HepG2 (cell line): ENCODE measurements at regions not wholly inside any gene's neighbourhood (a gene's known extent, or its start where the extent isn't known, plus 50 kb on each side); places are given as distances from the start of the nearest gene placed in this dataset.

ENCODE experiments used
- AKAP8 ChIP-seq: sonication (generic); formaldehyde crosslinking; IDR thresholded peaks from 2 replicates; pipeline ENCODE4 v1.5.1; 2020; ENCODE audit warnings: mild to moderate bottlenecking, missing genetic modification reagents
- ATF7 ChIP-seq, 2 experiments: fragments of 450-650 bp in 1 of 2; sonication (generic) in 1 of 2; formaldehyde crosslinking in 1 of 2; IDR thresholded peaks; 2 replicates each; pipeline versions ENCODE4 v1.4.0 to v1.6.1; 2016 to 2020; ENCODE audit warnings: antibody characterized with exemption in 1 of 2, mild to moderate bottlenecking in 1 of 2, missing genetic modification reagents in 1 of 2
- EZH2 ChIP-seq: conservative IDR thresholded peaks from 2 replicates; pipeline ENCODE4 v1.6.1; 2012; ENCODE audit warnings: mild to moderate bottlenecking, low read depth, low read length, moderate library complexity
- PHF20 ChIP-seq: sonication (generic); formaldehyde crosslinking; IDR thresholded peaks from 2 replicates; pipeline ENCODE4 v1.5.0; 2020; ENCODE audit warnings: mild to moderate bottlenecking, missing genetic modification reagents
- PHF5A ChIP-seq: IDR thresholded peaks from one replicate; pipeline ENCODE4 v1.6.1; 2018; ENCODE audit warnings: low read depth, missing genetic modification reagents; ENCODE audit not compliant: unreplicated experiment
- RAD51 ChIP-seq: fragments of 450-650 bp; IDR thresholded peaks from 2 replicates; pipeline ENCODE4 v1.6.1; 2016; ENCODE audit warnings: borderline replicate concordance
- TBL1XR1 ChIP-seq: fragments of 150-350 bp; IDR thresholded peaks from 2 replicates; pipeline ENCODE4 v1.6.1; 2014; ENCODE audit warnings: borderline replicate concordance, low read length; ENCODE audit not compliant: partially characterized antibody
- ZGPAT ChIP-seq: IDR thresholded peaks from 2 replicates; pipeline ENCODE4 v1.6.1; 2016; ENCODE audit warnings: mild to moderate bottlenecking
- ZNF703 ChIP-seq: sonication (generic); formaldehyde crosslinking; IDR thresholded peaks from 2 replicates; pipeline ENCODE4 v1.5.1; 2020; ENCODE audit warnings: missing genetic modification reagents, mild to moderate bottlenecking, moderate library complexity, borderline replicate concordance
- ZNF780A ChIP-seq: sonication (generic); formaldehyde crosslinking; IDR thresholded peaks from 2 replicates; pipeline ENCODE4 v1.8.0; 2022; ENCODE audit warnings: mild to moderate bottlenecking, missing genetic modification reagents, moderate library complexity
- TF ChIP-seq, protein P1 (sequence below), 2 experiments: IDR thresholded peaks; 2 replicates each; pipeline ENCODE4 v1.6.1; 2011 to 2012; ENCODE audit warnings: low read length in 2 of 2, borderline replicate concordance in 1 of 2, low read depth in 1 of 2, mild to moderate bottlenecking in 1 of 2, moderate library complexity in 1 of 2

- no peak for TF ChIP-seq ATF7 (IDR thresholded peaks at IDR 0.05)
- no peak for TF ChIP-seq ATF7 (CRISPR knock-in tag; IDR thresholded peaks at IDR 0.05)
- no peak for TF ChIP-seq PHF5A (CRISPR knock-in tag)
- no peak for TF ChIP-seq ZGPAT (CRISPR knock-in tag)
- no peak for TF ChIP-seq RAD51
- no peak for TF ChIP-seq ZNF780A (CRISPR knock-in tag)
- no peak for TF ChIP-seq TBL1XR1
- no peak for TF ChIP-seq AKAP8 (CRISPR knock-in tag)
- TF ChIP-seq ZNF703 (CRISPR knock-in tag): no peak
- TF ChIP-seq, protein P1, sequence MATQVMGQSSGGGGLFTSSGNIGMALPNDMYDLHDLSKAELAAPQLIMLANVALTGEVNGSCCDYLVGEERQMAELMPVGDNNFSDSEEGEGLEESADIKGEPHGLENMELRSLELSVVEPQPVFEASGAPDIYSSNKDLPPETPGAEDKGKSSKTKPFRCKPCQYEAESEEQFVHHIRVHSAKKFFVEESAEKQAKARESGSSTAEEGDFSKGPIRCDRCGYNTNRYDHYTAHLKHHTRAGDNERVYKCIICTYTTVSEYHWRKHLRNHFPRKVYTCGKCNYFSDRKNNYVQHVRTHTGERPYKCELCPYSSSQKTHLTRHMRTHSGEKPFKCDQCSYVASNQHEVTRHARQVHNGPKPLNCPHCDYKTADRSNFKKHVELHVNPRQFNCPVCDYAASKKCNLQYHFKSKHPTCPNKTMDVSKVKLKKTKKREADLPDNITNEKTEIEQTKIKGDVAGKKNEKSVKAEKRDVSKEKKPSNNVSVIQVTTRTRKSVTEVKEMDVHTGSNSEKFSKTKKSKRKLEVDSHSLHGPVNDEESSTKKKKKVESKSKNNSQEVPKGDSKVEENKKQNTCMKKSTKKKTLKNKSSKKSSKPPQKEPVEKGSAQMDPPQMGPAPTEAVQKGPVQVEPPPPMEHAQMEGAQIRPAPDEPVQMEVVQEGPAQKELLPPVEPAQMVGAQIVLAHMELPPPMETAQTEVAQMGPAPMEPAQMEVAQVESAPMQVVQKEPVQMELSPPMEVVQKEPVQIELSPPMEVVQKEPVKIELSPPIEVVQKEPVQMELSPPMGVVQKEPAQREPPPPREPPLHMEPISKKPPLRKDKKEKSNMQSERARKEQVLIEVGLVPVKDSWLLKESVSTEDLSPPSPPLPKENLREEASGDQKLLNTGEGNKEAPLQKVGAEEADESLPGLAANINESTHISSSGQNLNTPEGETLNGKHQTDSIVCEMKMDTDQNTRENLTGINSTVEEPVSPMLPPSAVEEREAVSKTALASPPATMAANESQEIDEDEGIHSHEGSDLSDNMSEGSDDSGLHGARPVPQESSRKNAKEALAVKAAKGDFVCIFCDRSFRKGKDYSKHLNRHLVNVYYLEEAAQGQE (IDR thresholded peaks at IDR 0.05; ENCODE audit: borderline replicate concordance in 1 of 2, low read depth in 1 of 2, low read length in 2 of 2): no peak
- TF ChIP-seq PHF20 (CRISPR knock-in tag): no peak
- no peak for TF ChIP-seq EZH2
These were observed 354.6 kb upstream of the RARB start for GRCh38 chr3:25073423-25073822.
